Spleen (tissue), 7 donors: ENCODE measurements at regions not wholly inside any gene's neighbourhood (a gene's known extent, or its start where the extent isn't known, plus 50 kb on each side); places are given as distances from the start of the nearest gene placed in this dataset.

ENCODE experiments used
- CTCF ChIP-seq, 11 experiments: fragments of 200-600 bp in 7 of 11; fragments of 450-650 bp in 4 of 11; sonication (generic) in 4 of 11; IDR thresholded peaks in 8 of 11; conservative IDR thresholded peaks in 3 of 11; 1 replicate in 7 of 11; 2 replicates in 4 of 11; pipeline versions ENCODE4 v1.4.0 to v1.8.0; 2016 to 2021; ENCODE audit warnings: antibody characterized with exemption in 11 of 11, inconsistent platforms in 4 of 11, mild to moderate bottlenecking in 1 of 11
- POLR2A ChIP-seq, 3 donors: fragments of 450-650 bp; IDR thresholded peaks; one replicate each; pipeline ENCODE4 v1.5.1; 2017; ENCODE audit warnings: antibody characterized with exemption in 3 of 3, mild to moderate bottlenecking in 1 of 3
- donor health status: DM: no; HTN: no; CAD: no; lungs with moderate emphysema.
- donor health status: DM: no; HTN: no; CAD: no.
- donor health status: DM: no; HTN: no; CAD: no.

GRCh38 chr2:120415060-120415459, 69.1 kb downstream of the INHBB start:
- TF ChIP-seq CTCF (IDR thresholded peaks at IDR 0.05 in 8 of 11, conservative IDR thresholded peaks at IDR 0.05 in 3 of 11) (no peak), POLR2A (IDR thresholded peaks at IDR 0.05) (no peak)
